Stomach (tissue), 8 donors: ENCODE measurements at regions not wholly inside any gene's neighbourhood (a gene's known extent, or its start where the extent isn't known, plus 50 kb on each side); places are given as distances from the start of the nearest gene placed in this dataset.

Source experiments
- DNase-seq, 2 donors: peaks; one replicate each; pipeline versions ENCODE4 v3.0.0 to v3.0.0-alpha.2; 2013 to 2019
- H3K27ac ChIP-seq, 5 donors: fragments of 200-600 bp in 4 of 5; sonication (generic) in 4 of 5; one replicate each; pipeline ENCODE4 v1.5.1; 2013 to 2019; ENCODE audit warnings: mild to moderate bottlenecking in 1 of 5, moderate library complexity in 1 of 5
- H3K27me3 ChIP-seq, 3 donors: fragments of 200-600 bp; sonication (generic); one replicate each; pipeline ENCODE4 v1.5.1; 2017 to 2019; ENCODE audit warnings: mixed run types in 1 of 3
- H3K36me3 ChIP-seq, 4 donors: fragments of 200-600 bp; sonication (generic); 1 replicate in 3 of 4; 2 replicates in 1 of 4; pipeline ENCODE4 v1.5.1; 2016 to 2019
- H3K4me1 ChIP-seq, 4 donors: fragments of 200-600 bp; sonication (generic); one replicate each; pipeline ENCODE4 v1.5.1; 2016 to 2019
- H3K4me3 ChIP-seq, 4 donors: fragments of 200-600 bp; sonication (generic) in 3 of 4; one replicate each; pipeline ENCODE4 v1.5.1; 2016 to 2019; ENCODE audit warnings: mild to moderate bottlenecking in 1 of 4
- H3K9me3 ChIP-seq, 4 donors: fragments of 200-600 bp; sonication (generic); one replicate each; pipeline ENCODE4 v1.5.1; 2016 to 2019
- CTCF ChIP-seq, 7 experiments: fragments of 450-650 bp in 4 of 7; fragments of 200-600 bp in 3 of 7; sonication (generic) in 3 of 7; IDR thresholded peaks; one replicate each; pipeline ENCODE4 v1.5.1; 2016 to 2019; ENCODE audit warnings: antibody characterized with exemption in 7 of 7, control low read depth in 2 of 7, mild to moderate bottlenecking in 1 of 7
- EP300 ChIP-seq: sonication (generic); formaldehyde crosslinking; IDR thresholded peaks from one replicate; pipeline ENCODE4 v1.6.1; 2017; ENCODE audit warnings: antibody characterized with exemption
- POLR2A ChIP-seq, 4 donors: fragments of 450-650 bp; IDR thresholded peaks; one replicate each; pipeline ENCODE4 v1.6.1; 2016; ENCODE audit warnings: antibody characterized with exemption in 4 of 4, control low read depth in 2 of 4, mild to moderate bottlenecking in 1 of 4, moderate library complexity in 1 of 4
- POLR2AphosphoS5 ChIP-seq, 3 donors: sonication (generic); formaldehyde crosslinking; IDR thresholded peaks; one replicate each; pipeline ENCODE4 v1.6.1; 2016; ENCODE audit warnings: antibody characterized with exemption in 3 of 3
- WGBS, 5 donors: extraction: QIAGEN DNeasy Blood & Tissue Kit in 3 of 5; methylation state at CpG; one replicate each; pipeline versions ENCODE4 v1.1.5 to v1.1.7; 2013 to 2018; 5-methylcytosine and 5-hydroxymethylcytosine counted together
- intact Hi-C: fragments of 100-400 bp; cut with DNase I; formaldehyde crosslinking; loops from one replicate; pipeline ENCODE4 v1.15.1; 2023; ENCODE audit warnings: low total_unique reads
- donor health status: healthy with polysubstance abuse.
- donor health status: Bipolar disorder and iron deficiency.
- donor health status: healthy.

- no peak for TF ChIP-seq CTCF (IDR thresholded peaks at IDR 0.05)
- no peak for TF ChIP-seq POLR2AphosphoS5 (IDR thresholded peaks at IDR 0.05)
- peaks cover 0 to 12% (median 0%) of the 10 kb centered on the region in 4 donors for H3K9me3 ChIP-seq
- 50 to 72% (median 60%) methylated on average over 1 of the region's 1 CpG for WGBS, 5 donors
- H3K36me3 ChIP-seq: no peaks in the 10 kb centered on the region
- no peaks in the 10 kb centered on the region for H3K27me3 ChIP-seq
- H3K4me1 ChIP-seq: no peaks in the 10 kb centered on the region
- H3K4me3 ChIP-seq: no peak overlapping the region
- H3K27ac ChIP-seq: no peak overlapping the region
- no peak for DNase-seq
- intact Hi-C loops: no loop called here
Measured at GRCh38 chr12:60997869-60998378, 1262.3 kb upstream of the USP15 start.

GRCh38 chr12:61009192-61009591 lies 1251.0 kb upstream of the USP15 start:
- 65 to 80% (median 71%) methylated on average over 2 of the region's 2 CpGs for WGBS, 5 donors
- Histone ChIP-seq H3K36me3 (no peaks in the 10 kb centered on the region), H3K27ac (no peak overlapping the region), H3K4me1 (no peaks in the 10 kb centered on the region), H3K27me3 (no peaks in the 10 kb centered on the region), H3K4me3 (no peak overlapping the region), H3K9me3 (no peaks in the 10 kb centered on the region)
- TF ChIP-seq POLR2A (IDR thresholded peaks at IDR 0.05): no peak
- TF ChIP-seq EP300: no peak
- no peak for TF ChIP-seq POLR2AphosphoS5 (IDR thresholded peaks at IDR 0.05)
- no peak for TF ChIP-seq CTCF (IDR thresholded peaks at IDR 0.05)
- DNase-seq: no peak
- intact Hi-C loops: no loop called here

- WGBS, 5 donors: 64 to 78% (median 77%) methylated on average over 2 of the region's 2 CpGs
- H3K4me1 ChIP-seq: no peaks in the 10 kb centered on the region
- no peaks in the 10 kb centered on the region for H3K9me3 ChIP-seq
- intact Hi-C loops: no loop called here
- H3K36me3 ChIP-seq: no peaks in the 10 kb centered on the region
- no peaks in the 10 kb centered on the region for H3K27me3 ChIP-seq
- no peak overlapping the region for H3K4me3 ChIP-seq
- DNase-seq: no peak
- TF ChIP-seq POLR2A (IDR thresholded peaks at IDR 0.05) (no peak), CTCF (IDR thresholded peaks at IDR 0.05) (no peak), EP300 (no peak), POLR2AphosphoS5 (IDR thresholded peaks at IDR 0.05) (no peak)
- H3K27ac ChIP-seq: no peak overlapping the region
Measured at GRCh38 chr12:61011767-61012423, 1248.3 kb upstream of the USP15 start.

- H3K27ac ChIP-seq: no peak overlapping the region
- no peak overlapping the region for H3K4me3 ChIP-seq
- no peak for DNase-seq
- no peaks in the 10 kb centered on the region for H3K36me3 ChIP-seq
- no peak for TF ChIP-seq POLR2A (IDR thresholded peaks at IDR 0.05)
- TF ChIP-seq EP300: no peak
- TF ChIP-seq CTCF (IDR thresholded peaks at IDR 0.05): no peak
- TF ChIP-seq POLR2AphosphoS5 (IDR thresholded peaks at IDR 0.05): no peak
- no peaks in the 10 kb centered on the region for H3K27me3 ChIP-seq
- H3K9me3 ChIP-seq: peaks cover 0 to 20% (median 6%) of the 10 kb centered on the region in 4 donors
- H3K4me1 ChIP-seq: no peaks in the 10 kb centered on the region
- intact Hi-C loops: no loop called here
Measured at GRCh38 chr12:61018571-61018970, 1241.6 kb upstream of the USP15 start.
